WI38 (cell line): ENCODE measurements at regions not wholly inside any gene's neighbourhood (a gene's known extent, or its start where the extent isn't known, plus 50 kb on each side); places are given as distances from the start of the nearest gene placed in this dataset.

ENCODE experiments used
- H3K4me3 ChIP-seq: 2 replicates; pipeline ENCODE4 v1.5.1; 2011; ENCODE audit warnings: low read depth, mild to moderate bottlenecking, control low read depth, low read length
- TF ChIP-seq, protein P1 (sequence below): IDR thresholded peaks from 2 replicates; pipeline ENCODE4 v1.5.1; 2012; ENCODE audit warnings: low read depth, mild to moderate bottlenecking, control low read depth, low read length

DNA sequence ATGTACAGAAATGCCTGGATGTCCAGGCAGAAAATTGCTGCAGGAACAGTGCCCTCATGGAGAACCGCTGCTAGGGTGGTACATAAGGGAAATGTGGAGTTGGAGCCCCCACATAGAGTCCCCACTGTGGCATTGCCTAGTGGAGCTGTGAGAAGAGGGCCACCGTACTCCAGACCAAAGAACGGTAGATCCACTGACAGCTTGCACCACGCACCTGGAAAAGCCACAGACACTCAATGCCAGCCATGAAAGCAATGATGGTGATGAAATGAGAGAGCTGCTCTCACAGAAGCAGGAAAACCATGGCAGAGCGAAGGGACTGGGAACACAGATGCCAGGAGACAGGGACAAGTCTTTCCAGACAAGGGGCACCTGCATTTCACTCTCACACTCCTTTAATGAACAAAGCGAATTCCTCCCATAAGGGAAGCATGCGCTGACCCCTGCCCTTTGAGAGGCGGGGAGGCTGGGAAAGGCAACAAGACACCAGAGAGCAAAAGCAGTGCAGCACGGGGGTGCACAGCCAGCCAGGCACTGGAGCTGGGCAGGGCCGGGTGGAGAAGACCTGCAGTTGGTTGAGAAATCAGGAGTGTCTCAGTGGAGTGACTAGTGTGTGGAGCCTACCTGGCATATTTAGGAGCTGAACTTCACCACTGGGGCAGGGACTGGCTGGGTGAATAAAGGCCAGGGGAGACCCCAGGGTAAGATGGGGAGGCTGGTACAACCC is 1025.2 kb downstream of the TBC1D22A start:
- TF ChIP-seq, protein P1, sequence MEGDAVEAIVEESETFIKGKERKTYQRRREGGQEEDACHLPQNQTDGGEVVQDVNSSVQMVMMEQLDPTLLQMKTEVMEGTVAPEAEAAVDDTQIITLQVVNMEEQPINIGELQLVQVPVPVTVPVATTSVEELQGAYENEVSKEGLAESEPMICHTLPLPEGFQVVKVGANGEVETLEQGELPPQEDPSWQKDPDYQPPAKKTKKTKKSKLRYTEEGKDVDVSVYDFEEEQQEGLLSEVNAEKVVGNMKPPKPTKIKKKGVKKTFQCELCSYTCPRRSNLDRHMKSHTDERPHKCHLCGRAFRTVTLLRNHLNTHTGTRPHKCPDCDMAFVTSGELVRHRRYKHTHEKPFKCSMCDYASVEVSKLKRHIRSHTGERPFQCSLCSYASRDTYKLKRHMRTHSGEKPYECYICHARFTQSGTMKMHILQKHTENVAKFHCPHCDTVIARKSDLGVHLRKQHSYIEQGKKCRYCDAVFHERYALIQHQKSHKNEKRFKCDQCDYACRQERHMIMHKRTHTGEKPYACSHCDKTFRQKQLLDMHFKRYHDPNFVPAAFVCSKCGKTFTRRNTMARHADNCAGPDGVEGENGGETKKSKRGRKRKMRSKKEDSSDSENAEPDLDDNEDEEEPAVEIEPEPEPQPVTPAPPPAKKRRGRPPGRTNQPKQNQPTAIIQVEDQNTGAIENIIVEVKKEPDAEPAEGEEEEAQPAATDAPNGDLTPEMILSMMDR = no peak
- no peak overlapping the region for H3K4me3 ChIP-seq

DNA sequence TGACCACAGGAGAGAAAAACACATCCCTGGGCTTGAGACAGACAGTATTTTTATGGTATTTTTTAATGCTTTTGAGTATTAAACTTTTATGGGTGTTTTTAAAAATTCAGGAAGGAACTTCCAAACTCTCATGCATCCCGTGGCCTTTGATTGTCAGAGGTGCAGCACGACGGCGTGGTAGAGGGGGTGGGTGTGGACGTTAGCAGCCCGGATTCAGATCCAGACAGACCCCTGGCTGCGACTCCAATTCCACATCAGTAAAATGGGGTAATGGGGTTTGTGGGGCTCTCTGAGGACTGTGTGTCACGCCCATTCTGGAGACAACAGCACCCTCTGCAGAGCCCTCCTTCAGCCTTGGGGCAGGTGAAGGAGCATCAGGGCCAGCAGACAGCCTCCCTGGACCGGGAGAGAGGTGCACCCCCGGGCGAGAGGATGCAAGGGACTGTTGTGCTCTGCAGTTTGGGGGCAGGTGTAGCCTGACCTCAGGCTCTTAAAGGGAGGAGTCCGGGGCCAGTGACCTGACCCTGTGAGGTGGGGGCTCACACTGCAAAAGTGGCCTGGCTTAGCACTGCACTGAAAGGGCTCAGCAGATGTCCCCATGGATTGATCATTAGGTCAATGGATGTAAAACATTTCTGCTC is 1024.3 kb downstream of the TBC1D22A start:
- H3K4me3 ChIP-seq = no peak overlapping the region
- TF ChIP-seq, protein P1 = no peak

DNA sequence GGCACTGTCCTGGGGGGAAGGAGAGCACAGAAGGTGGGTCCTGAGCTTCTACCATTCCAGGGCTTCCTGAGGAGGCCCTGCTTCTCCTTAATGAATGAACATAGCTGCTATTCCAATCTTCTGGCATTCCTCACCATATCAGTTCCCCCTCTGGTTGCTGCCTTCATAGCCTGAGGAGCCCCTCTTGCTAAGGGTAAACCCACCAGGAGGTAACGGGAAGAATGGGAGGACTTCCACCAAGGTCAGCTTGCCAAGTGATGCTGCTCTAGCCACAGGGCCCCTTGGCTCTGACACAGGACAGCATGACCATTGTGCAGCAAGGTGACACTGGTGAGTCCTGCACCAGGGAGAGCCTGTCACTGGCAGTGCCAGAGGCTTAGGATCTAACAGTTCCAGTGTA is 1022.5 kb downstream of the TBC1D22A start:
- no peak overlapping the region for H3K4me3 ChIP-seq
- TF ChIP-seq, protein P1 = no peak

DNA sequence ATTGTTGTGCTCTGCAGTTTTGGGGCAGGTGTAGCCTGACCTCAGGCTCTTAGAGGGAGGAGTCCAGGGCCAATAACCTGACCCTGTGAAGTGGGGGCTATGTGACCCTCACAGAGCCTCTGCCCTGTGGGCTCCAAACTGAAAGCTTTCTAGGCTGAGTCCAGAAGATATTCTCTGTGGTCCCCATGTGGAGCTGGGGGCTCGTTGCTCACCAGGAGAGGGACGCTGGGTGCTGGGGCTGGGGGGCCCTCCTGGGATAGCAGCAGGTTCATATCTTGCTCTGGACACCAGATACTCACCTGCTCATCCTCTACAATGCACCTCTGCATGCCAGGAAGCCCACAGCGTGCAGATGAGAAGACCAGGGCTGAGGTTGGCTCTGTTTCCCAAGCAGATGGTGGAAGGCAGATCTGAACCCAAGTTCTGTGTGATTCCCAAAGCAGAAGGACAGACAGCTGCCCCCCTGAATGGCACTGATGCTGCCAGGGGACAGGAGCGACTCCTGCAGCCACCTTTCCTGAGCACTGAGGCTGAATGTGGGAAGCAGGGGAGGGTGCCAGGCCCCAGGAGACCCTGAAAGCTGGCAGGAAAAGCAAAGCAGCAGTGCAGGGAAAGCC is 1022.0 kb downstream of the TBC1D22A start:
- TF ChIP-seq, protein P1 = no peak
- H3K4me3 ChIP-seq = no peak overlapping the region

DNA sequence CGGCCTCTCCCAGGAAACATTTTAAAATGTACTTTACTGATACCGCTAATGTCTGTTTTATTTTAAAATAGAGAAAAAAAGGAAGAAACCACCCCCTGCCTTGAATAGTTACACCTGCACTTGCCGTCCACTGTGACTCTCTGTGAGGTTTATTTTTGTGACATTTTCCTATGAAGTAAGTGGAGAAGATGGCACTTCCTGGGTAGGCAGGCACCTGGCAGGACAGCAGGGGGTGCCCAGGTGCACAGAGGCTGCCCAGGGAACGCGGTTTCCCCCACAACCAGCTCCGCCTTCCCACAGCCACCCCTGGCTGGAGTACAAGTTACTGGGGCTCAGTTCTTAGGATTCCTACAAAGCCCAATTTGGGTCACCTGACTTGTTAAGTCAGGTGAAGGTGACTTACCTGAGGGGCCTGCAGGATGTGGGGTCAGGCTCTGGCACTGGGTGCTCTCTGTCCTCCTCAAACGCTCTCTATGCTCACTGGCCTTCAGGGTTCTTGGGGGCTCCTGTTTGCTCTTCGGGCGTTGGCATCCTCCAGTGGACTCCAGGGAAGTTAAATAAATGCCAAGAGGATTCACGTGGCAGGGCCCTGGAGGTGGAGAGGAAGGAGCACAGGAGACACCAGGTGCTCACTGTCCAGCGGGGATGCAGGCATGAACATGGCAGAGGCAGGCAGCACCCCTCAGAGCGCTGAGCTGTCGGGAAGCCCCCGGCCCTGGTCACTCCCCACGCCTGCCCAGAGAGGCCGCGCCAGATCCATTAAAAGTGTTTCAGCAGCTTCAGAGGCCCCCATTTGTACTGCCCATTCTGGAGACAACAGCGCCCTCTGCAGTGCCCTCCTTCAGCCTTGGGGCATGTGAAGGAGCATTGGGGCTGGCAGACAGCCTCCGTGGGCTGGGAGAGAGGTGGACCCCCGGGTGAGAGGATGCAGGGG is 1021.2 kb downstream of the TBC1D22A start:
- TF ChIP-seq, protein P1 = no peak

DNA sequence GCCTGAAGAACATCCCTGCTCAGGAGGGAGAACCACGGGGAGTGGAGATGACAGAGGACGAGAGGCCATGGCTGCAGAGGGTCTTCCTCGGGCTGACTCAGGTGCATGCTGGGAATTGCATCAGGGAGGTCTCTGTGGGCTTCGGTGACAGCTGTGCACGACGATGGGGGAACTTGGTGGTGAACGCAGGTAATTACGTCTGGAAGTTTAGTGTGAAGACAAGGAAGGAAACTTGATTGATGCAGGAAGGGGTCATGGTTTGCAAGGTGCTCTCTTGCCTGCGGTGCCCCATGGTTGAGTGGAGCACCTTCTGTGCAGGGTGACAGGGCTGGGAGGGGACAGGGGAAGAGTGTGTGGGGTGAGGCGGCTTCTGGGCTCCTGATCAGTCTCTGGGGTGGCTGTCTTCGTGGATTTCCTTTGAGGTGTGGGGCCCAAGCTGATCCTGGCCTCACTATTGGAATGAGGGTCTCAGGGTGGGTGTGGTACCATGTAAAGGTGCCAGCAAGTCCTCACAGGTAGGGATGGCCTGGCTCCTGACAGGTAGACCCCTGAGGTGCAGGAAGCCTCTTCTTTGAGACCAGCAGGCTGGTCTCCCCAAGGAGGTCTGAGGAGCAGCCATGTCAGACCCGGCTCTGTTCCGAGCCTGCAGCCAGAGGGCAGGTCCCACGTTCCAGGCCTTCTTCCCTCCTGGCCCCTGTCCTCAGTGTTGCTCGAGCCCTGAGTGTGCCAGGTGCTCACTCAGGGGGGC is 1020.1 kb downstream of the TBC1D22A start:
- H3K4me3 ChIP-seq = no peak overlapping the region
- TF ChIP-seq, protein P1 = no peak

More for the DNA sequence above, 1021.2 kb downstream of the TBC1D22A start:
- H3K4me3 ChIP-seq = no peak overlapping the region
